Stimulated activated CD4-positive, alpha-beta T cell treated with anti-CD3 and anti-CD28 coated beads, TNF-alpha, amount 100 ng/mL, for 1 hour (primary cell): ENCODE measurements at regions not wholly inside any gene's neighbourhood (a gene's known extent, or its start where the extent isn't known, plus 50 kb on each side); places are given as distances from the start of the nearest gene placed in this dataset.
"Not testable (repeated sequence)": the region's sequence is repeated elsewhere in the genome, so short reads cannot be mapped to it uniquely, and the experiment has no call there.

Experiments used
- DNase-seq, 3 donors: peaks; one replicate each; pipeline ENCODE4 v3.0.0-alpha.2; 2020; ENCODE audit warnings: low read depth in 3 of 3, low spot score in 1 of 3

- no peak for DNase-seq
Observed at GRCh38 chr7:68125168-68125567, 1128.5 kb downstream of the TYW1 start.

DNA sequence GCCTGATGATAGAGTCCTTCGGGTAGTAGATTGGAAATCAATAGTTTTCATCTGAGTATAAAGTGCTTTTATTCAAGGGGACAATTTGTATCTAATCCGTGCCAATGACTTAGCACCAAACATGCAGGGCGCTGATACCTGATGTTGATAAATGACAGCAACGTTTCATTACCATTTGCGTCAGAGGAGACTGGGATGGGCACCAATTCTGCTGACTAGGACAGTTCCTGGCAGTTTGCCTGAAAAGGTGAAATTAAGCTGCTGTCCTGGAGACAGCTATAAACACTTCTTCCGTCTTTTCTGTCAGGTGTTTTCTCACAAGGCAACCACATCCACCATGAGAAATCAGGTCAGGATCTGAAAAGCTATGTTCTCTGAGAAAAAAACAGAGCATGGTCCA lies 1136.4 kb downstream of the TYW1 start:
- DNase-seq = no peak

DNA sequence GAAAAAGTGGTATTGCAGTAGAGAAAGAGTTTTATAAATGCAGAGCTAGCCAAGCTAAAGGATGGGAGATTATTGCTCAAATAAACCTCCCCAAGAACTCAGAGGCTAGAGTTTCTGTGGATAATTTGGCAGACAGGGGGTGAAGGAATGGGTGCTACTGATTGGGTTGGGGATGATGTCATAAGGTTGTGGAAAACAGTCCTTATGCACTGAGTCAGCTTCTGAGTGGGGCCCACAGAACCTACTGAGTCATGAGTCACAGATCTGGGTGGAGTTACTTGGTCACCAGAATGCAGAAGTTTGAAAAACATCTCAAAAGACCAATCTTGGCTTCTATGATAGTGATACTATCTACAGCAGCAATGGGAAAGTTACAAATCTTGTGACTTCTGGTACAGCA lies 1146.7 kb downstream of the TYW1 start:
- no peak for DNase-seq

DNA sequence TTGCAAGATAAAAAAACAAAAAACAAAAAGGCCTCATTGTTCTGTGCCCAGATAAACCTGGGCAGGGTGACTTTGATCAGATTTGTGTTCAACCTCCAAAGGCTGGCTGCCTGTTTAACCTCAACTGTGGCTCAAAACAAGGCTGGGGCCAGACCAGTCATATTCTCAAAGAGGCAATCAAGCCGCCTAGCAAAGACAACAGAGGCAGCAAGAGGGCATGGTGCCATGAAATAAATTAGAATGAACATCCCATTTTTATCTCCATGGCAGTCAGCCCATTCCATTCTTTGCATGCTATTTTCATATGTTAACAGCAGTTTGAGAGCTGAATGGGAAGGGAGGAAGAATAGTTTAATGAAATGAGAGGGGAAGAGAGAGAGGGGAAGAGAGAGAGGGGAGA lies 1150.3 kb downstream of the TYW1 start:
- DNase-seq = no peak

DNA sequence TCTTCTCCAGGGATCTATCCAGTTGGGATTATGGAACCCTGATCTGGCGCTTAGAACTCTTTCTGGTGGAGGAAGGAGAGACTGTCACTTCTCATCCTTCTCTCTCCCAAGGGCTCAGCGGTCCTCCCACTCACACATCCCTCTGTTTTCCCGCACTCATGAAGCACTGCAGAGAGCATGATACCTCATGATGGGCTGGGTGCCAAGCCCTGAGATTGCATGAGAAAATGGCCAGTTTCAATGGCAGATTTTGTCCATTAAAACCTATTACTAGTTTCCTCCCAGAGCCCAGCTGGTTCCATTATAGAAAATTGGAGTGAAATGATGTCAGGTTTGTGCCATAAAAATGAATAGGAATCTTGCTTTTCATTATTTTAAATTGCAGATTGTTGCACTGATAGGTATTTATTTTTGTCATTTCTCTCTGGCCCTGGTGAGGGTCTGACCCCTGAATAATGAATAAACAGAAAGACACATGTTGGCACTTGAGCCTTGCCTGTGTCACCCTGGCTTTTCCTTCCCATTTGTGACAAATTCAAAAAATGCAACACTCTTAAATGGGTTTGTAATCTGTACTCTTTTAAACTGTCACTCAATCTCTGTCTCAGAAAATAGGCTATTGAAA lies 1151.1 kb downstream of the TYW1 start:
- no peak for DNase-seq

- DNase-seq = no peak
Observed at GRCh38 chr7:68148440-68148839, 1151.8 kb downstream of the TYW1 start.

DNA sequence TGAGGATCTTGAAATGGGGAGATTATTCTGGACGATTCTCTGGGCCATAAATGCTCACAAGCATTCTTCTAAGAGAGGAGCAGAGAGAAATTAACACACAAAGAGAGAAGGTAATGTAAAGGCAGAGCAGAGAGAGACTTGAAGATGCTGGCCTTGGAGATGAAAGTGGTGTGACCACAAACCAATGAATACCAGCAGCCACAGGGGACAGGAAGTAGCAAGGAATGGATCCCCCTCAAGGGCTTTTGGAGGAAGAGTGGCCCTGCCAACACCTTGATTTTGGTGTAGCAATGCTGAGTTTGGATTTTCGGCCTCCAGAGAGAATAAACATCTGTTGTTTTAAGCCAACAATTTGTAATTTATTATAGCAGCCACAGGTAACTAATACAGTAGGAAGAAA lies 1155.6 kb downstream of the TYW1 start:
- DNase-seq = no peak

- DNase-seq = no peak
Observed at GRCh38 chr7:68155676-68156075, 1159.0 kb downstream of the TYW1 start.

GRCh38 chr7:68158686-68159295 lies 1162.2 kb downstream of the TYW1 start:
- DNase-seq = no peak

DNA sequence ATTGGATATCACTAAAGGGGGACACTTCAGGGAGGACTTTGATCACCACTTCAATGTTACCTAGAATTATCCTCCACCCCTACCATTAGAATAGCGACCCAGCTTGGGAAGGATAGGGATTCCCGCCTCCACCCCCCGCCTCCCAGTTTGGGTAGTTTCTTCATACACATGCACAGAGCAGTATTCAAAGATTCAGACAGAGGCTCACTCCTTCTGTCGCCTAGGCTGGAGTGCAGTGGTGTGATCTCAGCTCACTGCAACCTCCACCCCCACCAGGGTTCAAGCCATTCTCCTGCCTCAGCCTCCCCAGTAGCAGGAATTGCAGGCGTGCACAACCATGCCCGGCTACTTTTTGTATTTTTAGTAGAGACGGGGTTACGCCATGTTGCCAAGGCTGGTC lies 1166.1 kb downstream of the TYW1 start:
- DNase-seq = no peak

DNA sequence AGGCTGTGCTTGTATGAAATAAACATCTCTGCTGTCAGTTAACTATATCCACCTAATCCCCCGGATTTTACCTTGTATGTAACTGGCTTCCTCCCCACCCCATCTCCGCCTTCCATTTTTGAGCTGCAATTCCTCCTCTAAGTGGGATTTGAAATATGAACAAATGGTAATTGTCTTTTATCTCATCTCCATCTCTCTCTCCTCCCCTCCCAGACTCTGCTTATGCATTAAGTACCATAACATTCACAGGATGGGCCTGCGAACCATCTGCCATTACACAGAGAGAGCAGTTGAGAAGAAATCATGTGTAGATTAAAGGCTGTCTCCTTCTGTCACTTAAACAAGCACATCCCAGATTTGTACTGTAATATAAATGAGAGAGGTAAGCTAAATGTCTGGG lies 1169.9 kb downstream of the TYW1 start:
- no peak for DNase-seq

GRCh38 chr7:68173513-68173912 lies 1176.9 kb downstream of the TYW1 start:
- DNase-seq = no peak

- DNase-seq = no peak
Observed at GRCh38 chr7:68176974-68177373, 1180.3 kb downstream of the TYW1 start.

- DNase-seq = no peak
Observed at GRCh38 chr7:68180761-68181160, 1184.1 kb downstream of the TYW1 start.

DNA sequence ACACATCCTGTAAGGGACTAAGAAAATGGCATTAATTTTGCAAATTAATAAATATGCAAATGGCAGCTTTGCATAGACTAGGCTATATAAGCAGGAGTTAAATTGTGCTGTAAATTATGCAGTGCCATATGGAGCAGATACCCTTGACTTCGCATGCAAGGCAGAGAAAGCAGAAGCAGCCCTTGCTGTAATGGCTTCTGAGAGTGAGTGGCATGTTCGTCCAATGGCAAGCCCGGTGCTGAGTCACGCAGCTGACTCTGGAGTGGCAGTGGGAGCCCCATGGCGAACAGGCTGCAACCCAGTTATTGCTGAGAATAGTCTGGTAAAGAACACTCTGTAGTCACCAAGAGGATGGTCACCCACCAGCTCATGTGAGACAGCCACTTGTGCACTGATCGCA lies 1186.5 kb downstream of the TYW1 start:
- DNase-seq = no peak

DNA sequence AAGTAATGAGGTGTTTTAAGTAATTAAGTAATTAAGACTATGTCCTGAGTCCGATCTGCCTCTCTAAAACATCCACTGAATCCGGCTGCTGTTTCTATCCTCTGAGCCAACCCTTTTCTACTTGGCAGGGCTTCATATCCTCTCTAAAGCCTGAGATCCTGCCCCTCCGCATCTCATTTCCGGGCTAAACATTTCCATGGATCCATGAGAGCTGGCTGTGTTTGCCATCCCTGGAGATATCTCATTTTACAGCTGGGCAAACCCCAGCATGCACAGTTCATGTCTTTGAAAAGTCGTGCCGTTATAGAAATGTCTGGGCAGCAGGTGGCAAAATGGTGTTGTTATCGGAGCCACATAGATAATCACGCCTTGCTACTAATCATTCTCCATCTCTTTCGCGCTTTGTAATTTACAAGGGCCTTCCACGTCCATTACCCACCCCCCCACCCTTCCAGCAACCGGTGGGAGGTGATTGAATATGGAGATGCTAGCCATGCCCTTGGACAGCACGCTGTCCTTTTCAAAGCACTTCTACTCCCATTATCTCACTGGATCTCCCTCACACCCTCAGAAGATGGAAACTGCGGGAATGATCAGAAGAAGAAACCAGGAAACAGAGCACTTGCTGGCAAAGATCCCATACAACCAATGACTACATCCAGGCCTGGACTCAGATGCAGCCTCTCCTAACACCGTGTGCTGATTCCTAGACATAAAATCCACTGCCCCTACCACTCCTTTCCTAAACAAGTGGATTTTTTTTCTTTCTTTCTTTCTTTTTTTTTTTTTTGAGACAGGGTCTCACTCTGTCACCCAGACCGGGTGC lies 1189.2 kb downstream of the TYW1 start:
- DNase-seq = no peak

DNA sequence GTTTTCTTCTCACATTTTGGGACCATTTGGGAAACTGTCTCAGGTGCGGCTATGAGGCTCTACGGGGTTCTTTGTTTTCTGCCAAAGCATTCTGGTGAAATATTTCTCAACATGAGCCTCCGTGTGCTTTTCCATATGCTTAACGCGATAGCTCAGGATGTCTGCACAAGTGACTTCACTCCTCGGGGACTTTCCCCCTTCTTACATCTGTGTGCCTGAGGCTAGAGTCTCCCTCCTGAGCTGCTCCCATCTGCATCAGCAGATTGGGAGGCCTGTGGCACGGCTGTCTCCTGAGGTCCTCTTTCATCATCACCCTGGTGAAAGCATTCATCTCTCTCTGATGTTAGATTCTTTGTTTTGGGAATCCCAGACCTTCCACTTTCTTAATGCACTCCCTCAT lies 1190.9 kb downstream of the TYW1 start:
- no peak for DNase-seq

DNA sequence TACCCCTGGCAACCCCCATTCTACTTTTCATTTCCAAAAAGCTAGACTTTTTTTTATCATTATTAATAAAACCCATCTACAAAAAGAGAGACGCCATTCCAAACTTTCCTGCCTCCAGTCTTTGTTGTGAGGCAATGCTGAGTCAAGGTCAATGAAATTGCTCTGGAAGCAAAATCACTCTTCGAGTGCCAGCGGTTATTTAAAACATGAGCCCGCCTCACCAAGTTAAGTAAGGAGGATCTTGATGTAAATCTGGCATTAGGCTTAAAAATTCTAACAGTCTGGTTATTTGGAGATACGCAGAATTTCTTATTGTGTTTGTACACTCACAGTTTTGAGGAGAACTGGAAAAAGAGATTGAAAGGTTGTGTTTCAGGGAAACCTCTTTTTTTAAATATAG lies 1196.3 kb downstream of the TYW1 start:
- no peak for DNase-seq

DNA sequence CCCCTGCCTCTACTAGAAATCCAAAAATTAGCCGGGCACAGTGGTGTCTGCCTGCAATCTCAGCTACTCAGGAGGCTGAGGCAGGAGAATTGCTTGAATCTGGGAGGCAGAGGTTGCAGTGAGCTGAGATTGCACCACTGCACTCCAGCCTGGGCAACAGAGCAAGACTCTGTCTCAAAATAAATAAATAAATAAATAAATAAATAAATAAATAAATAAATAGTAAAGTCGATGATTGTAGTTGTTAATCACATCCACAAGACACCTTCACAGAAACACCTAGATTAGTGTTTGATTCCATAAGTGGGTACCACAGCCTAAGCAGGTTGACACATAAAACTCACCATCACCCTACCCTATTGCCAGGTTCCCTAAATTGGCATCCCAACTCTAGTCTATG lies 1199.0 kb downstream of the TYW1 start:
- not testable (repeated sequence) for DNase-seq

DNA sequence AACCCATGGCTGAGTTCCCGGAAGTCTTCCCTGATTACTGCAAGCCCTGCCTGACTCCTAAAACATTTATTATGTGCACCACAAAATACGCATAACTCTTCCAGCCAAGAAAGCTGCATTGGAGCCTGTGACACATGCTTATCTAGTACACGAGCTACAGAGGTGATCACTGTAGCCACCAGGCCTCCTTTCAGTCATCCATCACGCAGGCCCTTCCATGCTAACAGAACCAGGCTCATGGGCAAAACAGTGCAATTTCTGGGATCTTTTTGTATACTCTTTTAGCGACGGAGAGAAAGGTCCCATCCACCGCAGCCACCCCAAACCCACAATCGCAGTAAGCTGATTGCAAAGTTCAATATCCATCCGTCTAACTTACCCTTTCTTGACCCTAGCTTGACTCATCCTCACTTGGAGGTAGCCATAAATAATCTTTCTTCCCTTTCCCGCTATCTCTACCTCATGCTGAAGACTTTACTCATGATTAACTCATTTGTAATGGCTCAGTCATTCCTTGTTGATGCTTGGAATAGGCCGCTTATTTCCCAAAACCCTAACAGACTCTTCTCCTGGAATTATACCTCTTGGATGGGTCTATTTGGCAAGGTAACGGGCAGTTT lies 1203.5 kb downstream of the TYW1 start:
- no peak for DNase-seq

DNA sequence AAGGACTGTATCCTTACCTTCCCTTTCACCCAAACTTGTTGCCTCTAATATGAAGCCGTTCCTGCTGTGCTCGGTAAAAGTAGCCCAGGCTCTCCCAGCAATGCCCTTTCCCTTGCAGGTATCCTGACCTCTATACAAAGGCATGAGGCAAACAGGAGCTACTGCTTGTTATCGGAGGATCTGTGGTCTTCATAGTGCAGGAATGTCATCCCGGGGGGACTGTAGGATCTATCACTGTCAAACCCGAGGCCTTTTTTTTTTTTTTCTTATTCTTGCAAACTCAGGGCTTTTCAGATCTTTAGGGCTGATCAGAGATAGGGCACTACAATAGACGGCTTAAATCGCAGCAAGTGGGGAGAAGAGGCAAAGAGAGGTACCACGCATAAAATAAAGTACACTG lies 1206.6 kb downstream of the TYW1 start:
- no peak for DNase-seq

DNA sequence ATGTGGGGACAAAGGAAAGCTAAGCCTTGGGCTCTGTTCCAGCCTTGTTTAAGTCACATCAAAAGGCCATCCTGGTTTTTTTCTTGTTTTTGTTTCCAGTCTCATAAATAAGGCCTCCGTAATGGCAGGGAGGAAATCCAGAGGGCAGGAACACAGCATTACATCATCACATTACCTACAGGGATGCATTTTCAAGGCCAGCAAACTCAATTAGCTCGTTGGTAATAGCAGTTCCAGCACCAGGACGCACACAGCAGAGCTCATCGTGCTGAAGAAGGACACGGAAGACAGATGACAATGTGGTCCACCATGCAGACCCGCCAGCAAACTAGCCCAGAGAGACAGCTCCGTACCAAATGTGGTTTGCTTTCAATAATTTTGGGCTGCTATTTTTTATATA lies 1209.2 kb downstream of the TYW1 start:
- DNase-seq = no peak
